PFSK-1 (cell line): ENCODE measurements at regions not wholly inside any gene's neighbourhood (a gene's known extent, or its start where the extent isn't known, plus 50 kb on each side); places are given as distances from the start of the nearest gene placed in this dataset.

Experiments
- FOXP2 ChIP-seq: optimal IDR thresholded peaks from 2 replicates; pipeline ENCODE3; 2011; ENCODE audit warnings: borderline replicate concordance, control low read depth, inconsistent platforms; ENCODE audit not compliant: insufficient read depth; ENCODE audit errors: extremely low read length, extremely low read depth
- POLR2AphosphoS5 ChIP-seq: IDR thresholded peaks from 2 replicates; pipeline ENCODE4 v1.6.1; 2012; ENCODE audit warnings: low read depth, mild to moderate bottlenecking, control low read depth, low read length, moderate library complexity
- SIN3A ChIP-seq: IDR thresholded peaks from 2 replicates; pipeline ENCODE4 v1.6.1; 2012; ENCODE audit warnings: mild to moderate bottlenecking, low read length, moderate library complexity, borderline replicate concordance; ENCODE audit not compliant: insufficient read depth
- TAF1 ChIP-seq: IDR thresholded peaks from 2 replicates; pipeline ENCODE4 v1.6.1; 2012; ENCODE audit warnings: low read length, control low read depth, borderline replicate concordance; ENCODE audit not compliant: insufficient read depth
- TF ChIP-seq, protein P1 (sequence below), 2 experiments: IDR thresholded peaks; 2 replicates each; pipeline versions ENCODE4 v1.6.1 to v1.8.0; 2011 to 2012; ENCODE audit warnings: low read depth in 2 of 2, low read length in 2 of 2, control low read depth in 1 of 2, inconsistent platforms in 1 of 2, mild to moderate bottlenecking in 1 of 2, moderate library complexity in 1 of 2; ENCODE audit not compliant: insufficient read depth in 1 of 2

DNA sequence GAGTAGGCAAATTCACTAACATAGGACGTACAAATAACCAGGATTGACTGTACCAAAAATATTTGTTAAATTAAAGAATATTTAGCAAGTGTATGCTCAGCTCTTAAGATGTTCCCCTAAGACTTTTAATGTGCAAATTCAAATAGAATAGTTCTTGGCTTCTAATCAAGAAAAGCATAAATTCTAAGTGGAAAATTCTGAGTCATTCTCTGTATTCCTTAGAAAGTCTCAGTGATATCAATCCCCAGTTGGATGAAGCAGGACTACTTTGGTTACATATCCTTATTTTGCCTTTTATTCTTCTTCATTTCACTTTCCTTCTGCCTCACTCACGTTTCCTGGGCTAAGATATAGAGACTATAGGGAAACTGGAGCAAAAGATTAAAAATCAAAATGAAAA, 130.2 kb downstream of the IFI44 start:
- TF ChIP-seq TAF1 (no peak), POLR2AphosphoS5 (no peak), SIN3A (no peak), FOXP2 (no peak)
- TF ChIP-seq, protein P1, sequence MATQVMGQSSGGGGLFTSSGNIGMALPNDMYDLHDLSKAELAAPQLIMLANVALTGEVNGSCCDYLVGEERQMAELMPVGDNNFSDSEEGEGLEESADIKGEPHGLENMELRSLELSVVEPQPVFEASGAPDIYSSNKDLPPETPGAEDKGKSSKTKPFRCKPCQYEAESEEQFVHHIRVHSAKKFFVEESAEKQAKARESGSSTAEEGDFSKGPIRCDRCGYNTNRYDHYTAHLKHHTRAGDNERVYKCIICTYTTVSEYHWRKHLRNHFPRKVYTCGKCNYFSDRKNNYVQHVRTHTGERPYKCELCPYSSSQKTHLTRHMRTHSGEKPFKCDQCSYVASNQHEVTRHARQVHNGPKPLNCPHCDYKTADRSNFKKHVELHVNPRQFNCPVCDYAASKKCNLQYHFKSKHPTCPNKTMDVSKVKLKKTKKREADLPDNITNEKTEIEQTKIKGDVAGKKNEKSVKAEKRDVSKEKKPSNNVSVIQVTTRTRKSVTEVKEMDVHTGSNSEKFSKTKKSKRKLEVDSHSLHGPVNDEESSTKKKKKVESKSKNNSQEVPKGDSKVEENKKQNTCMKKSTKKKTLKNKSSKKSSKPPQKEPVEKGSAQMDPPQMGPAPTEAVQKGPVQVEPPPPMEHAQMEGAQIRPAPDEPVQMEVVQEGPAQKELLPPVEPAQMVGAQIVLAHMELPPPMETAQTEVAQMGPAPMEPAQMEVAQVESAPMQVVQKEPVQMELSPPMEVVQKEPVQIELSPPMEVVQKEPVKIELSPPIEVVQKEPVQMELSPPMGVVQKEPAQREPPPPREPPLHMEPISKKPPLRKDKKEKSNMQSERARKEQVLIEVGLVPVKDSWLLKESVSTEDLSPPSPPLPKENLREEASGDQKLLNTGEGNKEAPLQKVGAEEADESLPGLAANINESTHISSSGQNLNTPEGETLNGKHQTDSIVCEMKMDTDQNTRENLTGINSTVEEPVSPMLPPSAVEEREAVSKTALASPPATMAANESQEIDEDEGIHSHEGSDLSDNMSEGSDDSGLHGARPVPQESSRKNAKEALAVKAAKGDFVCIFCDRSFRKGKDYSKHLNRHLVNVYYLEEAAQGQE (IDR thresholded peaks at IDR 0.05; ENCODE audit: insufficient read depth in 1 of 2, low read depth in 2 of 2, low read length in 2 of 2), result no peak
